GM12874 (cell line): ENCODE measurements at regions not wholly inside any gene's neighbourhood (a gene's known extent, or its start where the extent isn't known, plus 50 kb on each side); places are given as distances from the start of the nearest gene placed in this dataset.

Experiments used
- CTCF ChIP-seq: IDR thresholded peaks from 2 replicates; pipeline ENCODE4 v1.5.1; 2011; ENCODE audit warnings: low read depth, mild to moderate bottlenecking, control low read depth, low read length, moderate library complexity; ENCODE audit not compliant: insufficient read depth

GRCh38 chr12:88310666-88311065 is 168.6 kb downstream of the TMTC3 start:
- no peak for TF ChIP-seq CTCF

GRCh38 chr12:88313554-88313953 is 171.4 kb downstream of the TMTC3 start:
- TF ChIP-seq CTCF, result no peak

DNA sequence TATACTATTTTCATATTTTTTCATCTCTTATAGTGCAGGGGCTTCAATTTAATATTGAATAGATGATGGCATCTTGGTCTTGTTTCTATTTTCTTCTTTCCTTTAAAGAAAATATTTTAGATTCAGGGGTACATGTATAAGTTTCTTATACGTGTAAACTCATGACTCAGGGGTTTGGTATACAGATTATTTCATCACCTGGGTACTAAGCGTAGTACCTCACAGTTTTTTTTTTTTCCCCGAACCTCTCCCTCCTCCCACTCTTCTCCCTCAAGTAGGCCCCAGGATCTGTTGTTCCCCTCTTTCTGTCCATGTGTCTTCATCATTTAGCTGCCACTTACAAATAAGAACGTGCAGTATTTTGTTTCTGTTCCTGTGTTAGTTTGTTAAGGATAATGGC is 172.6 kb downstream of the TMTC3 start:
- TF ChIP-seq CTCF, result no peak

DNA sequence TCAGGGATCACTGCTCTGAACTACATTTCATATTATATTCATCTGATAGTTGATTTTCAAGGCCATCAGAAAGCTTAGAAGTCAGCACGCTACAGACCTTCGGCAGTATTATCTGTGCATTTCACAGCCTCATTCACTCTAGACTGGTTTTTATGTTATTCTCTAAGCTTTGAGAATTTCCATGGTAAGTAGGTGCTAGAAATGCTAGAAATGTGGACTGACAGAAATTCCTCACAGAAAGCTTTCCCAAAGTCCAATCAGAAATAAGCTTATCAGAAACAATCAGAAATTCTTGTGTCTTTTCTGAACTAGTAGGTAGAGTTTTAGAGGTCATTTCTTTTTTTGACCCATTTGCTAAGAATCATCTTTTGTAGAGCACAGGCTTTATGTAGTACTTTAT is 176.6 kb downstream of the TMTC3 start:
- TF ChIP-seq CTCF, result no peak

DNA sequence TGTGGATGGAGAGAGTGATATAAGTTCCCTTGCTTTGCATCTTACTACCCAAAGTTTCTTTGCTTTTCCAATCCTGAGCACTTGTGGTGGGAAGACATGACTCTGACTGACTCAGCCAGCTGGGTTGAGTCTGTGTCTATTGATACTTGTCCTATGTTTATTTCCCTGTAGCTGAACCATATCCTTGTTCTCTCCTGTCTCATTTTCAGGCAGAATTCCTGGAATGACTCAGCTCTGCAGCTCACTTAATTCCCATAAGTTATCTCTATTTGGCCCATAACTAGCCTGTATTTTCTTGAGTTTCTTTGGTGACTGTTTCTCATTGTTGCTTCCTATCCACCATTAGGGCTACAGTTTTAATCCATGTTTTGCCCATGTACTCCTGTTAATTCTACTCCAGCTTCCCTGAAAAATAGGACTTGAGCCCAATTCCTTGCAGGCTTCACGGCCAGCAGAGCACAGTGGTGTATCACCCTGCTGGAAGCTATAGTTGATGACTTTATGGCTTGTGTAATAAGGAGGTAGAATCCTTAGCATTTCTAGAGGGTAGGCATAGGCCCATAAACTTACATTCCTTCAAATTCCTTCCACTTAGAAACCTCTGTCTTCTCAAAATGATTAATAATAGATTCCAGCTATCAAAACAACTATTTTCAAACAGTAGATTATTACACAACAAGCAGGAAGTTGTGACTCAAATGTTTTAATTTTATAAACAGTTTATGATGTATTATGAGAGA is 183.1 kb downstream of the TMTC3 start:
- no peak for TF ChIP-seq CTCF

DNA sequence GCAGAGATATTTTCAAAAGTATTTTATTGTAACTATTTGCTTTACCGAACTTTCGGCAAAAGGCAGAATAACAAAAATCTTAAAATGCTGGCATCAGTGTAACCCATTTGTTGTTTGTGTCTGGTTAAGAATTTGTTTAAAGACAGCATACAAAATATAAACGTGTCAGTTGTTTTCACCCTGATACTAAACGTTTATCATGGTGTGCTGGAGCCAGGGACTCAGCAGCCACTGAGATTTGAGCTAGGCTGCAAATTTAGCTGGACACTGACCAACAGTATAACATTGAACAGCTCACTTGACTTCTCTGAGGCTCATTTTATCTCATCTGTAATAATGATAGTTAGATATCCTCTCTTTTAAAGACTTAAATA is 183.7 kb downstream of the TMTC3 start:
- no peak for TF ChIP-seq CTCF

- TF ChIP-seq CTCF, result no peak
Observed at GRCh38 chr12:88327276-88327675, 185.2 kb downstream of the TMTC3 start.
